Breast epithelium (tissue), 3 donors: ENCODE measurements at regions not wholly inside any gene's neighbourhood (a gene's known extent, or its start where the extent isn't known, plus 50 kb on each side); places are given as distances from the start of the nearest gene placed in this dataset.

ENCODE experiments used
- CTCF ChIP-seq, 3 donors: fragments of 450-650 bp; IDR thresholded peaks; one replicate each; pipeline ENCODE4 v1.5.1; 2016 to 2017; ENCODE audit warnings: antibody characterized with exemption in 3 of 3, mild to moderate bottlenecking in 3 of 3, moderate library complexity in 3 of 3
- POLR2A ChIP-seq: fragments of 450-650 bp; IDR thresholded peaks from one replicate; pipeline ENCODE4 v1.6.1; 2016; ENCODE audit warnings: antibody characterized with exemption, mild to moderate bottlenecking, moderate library complexity
- POLR2AphosphoS5 ChIP-seq, 3 donors: sonication (generic); formaldehyde crosslinking; IDR thresholded peaks; one replicate each; pipeline ENCODE4 v1.6.1; 2017; ENCODE audit warnings: antibody characterized with exemption in 3 of 3

GRCh38 chr6:120083186-120083585 lies 733.6 kb upstream of the MAN1A1 start:
- TF ChIP-seq CTCF (IDR thresholded peaks at IDR 0.05) (no peak), POLR2A (no peak), POLR2AphosphoS5 (IDR thresholded peaks at IDR 0.05) (no peak)
